Transverse colon (tissue), 1 donor: ENCODE measurements at regions not wholly inside any gene's neighbourhood (a gene's known extent, or its start where the extent isn't known, plus 50 kb on each side); places are given as distances from the start of the nearest gene placed in this dataset.

Experiments
- EP300 ChIP-seq: sonication (generic); formaldehyde crosslinking; IDR thresholded peaks from one replicate; pipeline ENCODE4 v1.6.1; 2017; ENCODE audit warnings: antibody characterized with exemption, low read depth
- POLR2A ChIP-seq: fragments of 450-650 bp; IDR thresholded peaks from one replicate; pipeline ENCODE4 v1.6.1; 2016; ENCODE audit warnings: antibody characterized with exemption, mild to moderate bottlenecking, moderate library complexity

DNA sequence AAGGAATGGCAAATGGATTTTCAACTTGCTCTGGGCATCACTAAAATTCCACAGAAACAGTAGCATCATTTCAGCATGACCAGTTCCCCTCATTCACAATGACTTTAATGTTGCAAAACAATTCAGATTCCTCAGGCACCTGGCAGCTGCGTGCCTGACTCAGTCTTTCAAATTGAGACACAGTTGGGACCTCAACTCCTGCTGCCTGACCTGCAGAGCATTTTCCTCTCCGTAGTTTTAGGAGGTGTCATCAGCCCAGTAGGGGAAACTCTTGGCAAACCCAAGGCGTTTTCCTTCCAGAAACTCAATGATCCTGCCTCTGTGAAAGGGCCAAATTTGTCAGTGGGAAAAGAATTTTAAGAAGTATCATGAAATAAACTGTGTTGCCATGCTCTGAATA, 388.9 kb downstream of the SPRY1 start:
- TF ChIP-seq EP300, result no peak
- TF ChIP-seq POLR2A, result no peak
